ENCODE measurements at regions not wholly inside any gene's neighbourhood (a gene's known extent, or its start where the extent isn't known, plus 50 kb on each side); places are given as distances from the start of the nearest gene placed in this dataset.
A peak's percentile ranks its signal among the peaks of the same experiment; 100 is the strongest.

- Histone ChIP-seq H3K27me3 (no peaks in the 10 kb centered on the region), H3K4me1 (peaks cover 0 to 20% (median 0%) of the 10 kb centered on the region in 12 donors), H3K27ac (peak overlapping the region in 3 of 12 donors; percentile 3 to 40 (median 37)), H3K9me3 (no peaks in the 10 kb centered on the region), H3K36me3 (no peaks in the 10 kb centered on the region), H3K4me3 (no peak overlapping the region)
- no peak for TF ChIP-seq POLR2A (IDR thresholded peaks at IDR 0.05)
- no peak for TF ChIP-seq CTCF (IDR thresholded peaks at IDR 0.05)
- DNase-seq (no peak), ATAC-seq (no peak)
- WGBS, 4 donors: 77 to 87% (median 84%) methylated on average over 8 of the region's 8 CpGs
- intact Hi-C loops (cut with DNase I): no loop called here
Measured at GRCh38 chr20:10761232-10761631, 87.4 kb upstream of the JAG1 start.

- Histone ChIP-seq H3K9me3 (no peaks in the 10 kb centered on the region), H3K27ac (peak overlapping the region in 5 of 12 donors; percentile 1 to 37 (median 13)), H3K4me3 (no peak overlapping the region), H3K36me3 (no peaks in the 10 kb centered on the region), H3K27me3 (no peaks in the 10 kb centered on the region), H3K4me1 (peaks cover 0 to 20% (median 0%) of the 10 kb centered on the region in 12 donors)
- DNase-seq: peak in 2 of 5 donors; percentile 30 to 32
- WGBS, 4 donors: 82 to 89% (median 83%) methylated on average over 8 of the region's 8 CpGs
- intact Hi-C loops (cut with DNase I): no loop called here
- ATAC-seq: peak in 2 of 4 donors; percentile 28 to 30
- TF ChIP-seq CTCF (IDR thresholded peaks at IDR 0.05): no peak
- no peak for TF ChIP-seq POLR2A (IDR thresholded peaks at IDR 0.05)
Measured at GRCh38 chr20:10761786-10762185, 88.0 kb upstream of the JAG1 start.

GRCh38 chr20:10762216-10762615 is 88.4 kb upstream of the JAG1 start:
- no peak for DNase-seq
- no peaks in the 10 kb centered on the region for H3K36me3 ChIP-seq
- ATAC-seq: no peak
- H3K4me3 ChIP-seq: no peak overlapping the region
- TF ChIP-seq CTCF (IDR thresholded peaks at IDR 0.05) (no peak), POLR2A (IDR thresholded peaks at IDR 0.05) (no peak)
- H3K4me1 ChIP-seq: peaks cover 0 to 20% (median 0%) of the 10 kb centered on the region in 12 donors
- intact Hi-C loops (cut with DNase I): no loop called here
- no peaks in the 10 kb centered on the region for H3K9me3 ChIP-seq
- peak overlapping the region in 3 of 12 donors; percentile 3 to 13 (median 13) for H3K27ac ChIP-seq
- no peaks in the 10 kb centered on the region for H3K27me3 ChIP-seq
- 70 to 95% (median 80%) methylated on average over 2 of the region's 2 CpGs for WGBS, 4 donors

- H3K9me3 ChIP-seq: no peaks in the 10 kb centered on the region
- WGBS, 4 donors: 32 to 63% (median 55%) methylated on average over 2 of the region's 2 CpGs
- no peak overlapping the region for H3K4me3 ChIP-seq
- intact Hi-C loops (cut with DNase I): no loop called here
- ATAC-seq (no peak), DNase-seq (no peak)
- no peaks in the 10 kb centered on the region for H3K27me3 ChIP-seq
- H3K27ac ChIP-seq: no peak overlapping the region
- TF ChIP-seq POLR2A (IDR thresholded peaks at IDR 0.05) (no peak), CTCF (IDR thresholded peaks at IDR 0.05) (no peak)
- no peaks in the 10 kb centered on the region for H3K36me3 ChIP-seq
- H3K4me1 ChIP-seq: peaks cover 0 to 20% (median 0%) of the 10 kb centered on the region in 12 donors
Measured at GRCh38 chr20:10763112-10763511, 89.3 kb upstream of the JAG1 start.
